Astrocyte of the hippocampus (primary cell): ENCODE measurements at regions not wholly inside any gene's neighbourhood (a gene's known extent, or its start where the extent isn't known, plus 50 kb on each side); places are given as distances from the start of the nearest gene placed in this dataset.
A peak's percentile ranks its signal among the peaks of the same experiment; 100 is the strongest.
"Not testable (repeated sequence)": the region's sequence is repeated elsewhere in the genome, so short reads cannot be mapped to it uniquely, and the experiment has no call there.

Experiments
- DNase-seq: peaks from one replicate; pipeline ENCODE4 v3.0.0; 2011; ENCODE audit warnings: low read depth, low spot score

DNA sequence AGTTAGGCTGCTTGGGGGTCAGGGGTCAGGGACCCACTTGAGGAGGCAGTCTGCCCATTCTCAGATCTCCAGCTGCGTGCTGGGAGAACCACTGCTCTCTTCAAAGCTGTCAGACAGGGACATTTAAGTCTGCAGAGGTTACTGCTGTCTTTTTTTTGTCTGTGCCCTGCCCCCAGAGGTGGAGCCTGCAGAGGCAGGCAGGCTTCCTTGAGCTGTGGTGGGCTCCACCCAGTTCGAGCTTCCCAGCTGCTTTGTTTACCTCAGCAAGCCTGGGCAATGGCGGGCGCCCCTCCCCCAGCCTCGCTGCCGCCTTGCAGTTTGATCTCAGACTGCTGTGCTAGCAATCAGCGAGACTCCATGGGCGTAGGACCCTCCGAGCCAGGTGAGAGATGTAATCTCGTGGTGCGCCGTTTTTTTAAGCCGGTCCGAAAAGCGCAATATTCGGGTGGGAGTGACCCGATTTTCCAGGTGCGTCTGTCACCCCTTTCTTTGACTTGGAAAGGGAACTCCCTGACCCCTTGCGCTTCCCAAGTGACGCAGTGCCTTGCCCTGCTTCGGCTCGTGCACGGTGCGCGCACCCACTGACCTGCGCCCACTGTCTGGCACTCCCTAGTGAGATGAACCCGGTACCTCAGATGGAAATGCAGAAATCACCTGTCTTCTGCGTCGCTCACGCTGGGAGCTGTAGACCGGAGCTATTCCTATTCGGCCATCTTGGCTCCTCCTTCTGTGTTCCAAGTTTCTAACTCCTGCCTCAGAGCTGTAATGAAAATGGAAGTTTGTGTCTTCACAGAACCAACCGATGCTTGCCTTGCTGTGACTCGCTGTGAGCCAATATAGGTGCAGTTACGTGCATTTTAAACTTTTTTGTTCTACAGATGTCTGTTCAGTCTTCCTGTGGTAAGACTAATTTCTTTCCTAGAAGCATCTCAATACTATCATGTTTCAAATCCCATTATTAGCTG lies 156.8 kb upstream of the RPS23 start:
- DNase-seq: not testable (repeated sequence)

DNA sequence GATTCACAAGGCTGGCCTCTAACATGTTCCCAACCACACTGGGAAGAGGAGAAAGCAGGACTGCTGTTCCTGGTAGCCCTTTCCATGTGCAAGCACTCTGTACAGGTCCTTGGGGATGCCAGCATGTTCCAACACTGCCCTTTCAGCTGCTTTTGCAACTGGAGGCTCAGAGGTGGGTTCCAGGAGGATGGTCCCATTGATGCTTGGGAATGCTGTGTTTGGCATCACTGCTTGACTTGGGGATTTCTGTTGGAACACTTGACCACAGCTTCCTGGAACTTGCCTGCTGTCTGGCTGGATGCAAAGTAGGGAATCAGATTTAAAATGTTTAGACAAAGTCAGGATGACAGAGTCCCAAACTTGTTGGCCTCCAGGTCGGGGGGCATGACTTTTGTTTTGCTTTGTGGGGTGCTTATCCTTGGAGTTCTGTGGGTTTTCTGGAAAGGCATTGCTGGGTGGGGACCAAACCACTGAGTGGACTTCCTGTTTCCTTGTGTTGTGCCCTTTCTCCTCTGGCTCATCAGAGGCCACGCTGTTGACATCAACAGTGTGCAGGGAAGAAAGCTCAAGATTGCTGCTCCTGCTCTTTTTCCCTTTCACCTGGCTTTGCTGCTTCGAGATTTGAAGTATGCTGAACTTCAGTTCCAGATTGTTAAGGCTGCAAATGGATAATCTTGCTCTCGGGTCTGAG lies 148.5 kb upstream of the RPS23 start:
- DNase-seq: no peak

DNA sequence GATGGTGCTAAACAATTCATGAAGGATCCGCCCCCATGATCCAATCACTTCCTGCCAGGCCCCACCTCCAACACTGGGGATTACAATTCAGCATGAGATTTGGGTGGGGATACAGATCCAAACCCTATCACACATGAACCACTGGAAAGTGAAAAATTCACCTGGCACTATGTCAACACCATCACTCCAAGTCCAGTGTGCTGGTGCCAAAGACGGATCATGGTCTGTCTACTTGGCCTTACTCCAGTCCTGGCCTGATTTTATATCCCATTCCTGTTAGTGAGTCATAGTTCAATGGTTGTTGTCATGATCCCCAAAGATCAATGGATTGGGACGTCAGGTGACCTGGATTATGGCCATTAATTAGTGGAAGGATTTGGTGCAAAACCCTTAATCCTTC lies 147.4 kb upstream of the RPS23 start:
- DNase-seq: peak; percentile 38

DNA sequence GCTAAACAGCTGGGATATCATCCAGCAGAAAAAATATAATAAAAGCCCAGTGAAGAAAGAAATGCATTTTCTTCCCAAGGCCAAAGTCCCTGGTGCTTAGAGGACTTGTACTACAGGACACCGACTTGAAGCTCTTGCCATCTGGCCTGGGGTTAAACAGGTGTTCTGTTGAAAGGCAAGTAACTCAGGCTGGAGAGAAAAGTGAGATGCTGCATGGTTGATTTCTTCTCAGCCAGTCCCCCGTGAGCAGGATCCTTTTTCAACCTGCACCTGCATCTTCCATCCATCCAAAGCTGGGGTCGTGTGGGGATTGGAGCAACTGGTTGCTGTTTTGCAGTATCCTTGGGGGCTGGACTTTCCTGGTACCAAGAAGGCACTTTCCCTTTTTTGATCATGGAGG lies 146.1 kb upstream of the RPS23 start:
- no peak for DNase-seq

DNA sequence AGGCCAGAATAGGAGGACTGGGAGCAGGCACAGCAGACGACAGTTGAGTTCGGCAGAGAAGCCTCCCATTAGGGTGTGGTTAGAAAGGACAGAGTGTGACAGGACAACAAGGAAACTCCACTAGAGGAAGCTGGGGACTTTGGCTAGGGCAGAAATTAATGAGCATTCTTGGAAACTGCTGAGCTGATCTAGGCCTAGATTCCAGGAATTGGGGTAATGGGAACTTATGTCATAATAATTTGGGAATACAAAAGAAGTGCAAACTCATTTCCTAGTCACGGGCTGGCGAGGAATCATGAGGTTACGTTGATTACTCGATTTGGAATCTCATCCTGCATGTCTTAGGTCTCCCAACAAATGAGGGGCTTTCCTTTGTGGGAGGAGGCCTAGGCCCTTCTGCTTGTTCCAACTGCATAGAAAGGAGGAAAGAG lies 144.6 kb upstream of the RPS23 start:
- peak; percentile 51 for DNase-seq

DNA sequence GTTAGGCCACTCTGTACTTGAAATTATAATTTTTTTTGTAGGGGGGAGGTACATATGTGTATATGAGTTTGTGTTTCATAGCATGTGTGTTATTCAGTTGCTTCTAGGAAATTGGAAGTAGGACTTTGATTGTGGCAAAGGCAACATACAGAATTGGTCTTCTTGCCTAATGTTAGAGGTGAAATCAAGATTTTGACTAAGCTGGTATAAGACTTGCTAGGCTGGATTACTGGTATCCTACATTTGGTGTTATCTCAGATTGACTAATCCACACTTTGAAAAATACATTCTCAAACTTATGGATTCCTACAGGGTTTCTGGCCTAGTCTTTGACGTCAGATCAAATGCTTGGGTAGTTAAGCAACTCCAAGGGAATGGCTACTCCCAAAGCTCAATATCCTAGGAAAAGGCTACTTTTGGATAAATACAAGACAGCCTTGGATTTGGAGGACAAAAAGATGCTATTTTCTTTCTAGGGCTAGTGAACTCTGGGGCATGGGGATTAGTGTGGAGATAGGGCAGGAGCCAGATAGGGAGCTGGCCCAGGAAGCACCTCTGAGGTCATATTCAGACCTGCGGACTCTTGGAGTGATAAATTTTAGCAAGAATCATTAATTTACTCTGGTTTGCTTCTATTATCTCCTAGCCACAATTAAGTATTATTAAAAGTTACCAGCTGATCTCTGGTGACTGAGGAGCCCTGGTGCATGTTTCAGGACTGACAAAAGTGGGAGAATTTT lies 144.0 kb upstream of the RPS23 start:
- no peak for DNase-seq

DNA sequence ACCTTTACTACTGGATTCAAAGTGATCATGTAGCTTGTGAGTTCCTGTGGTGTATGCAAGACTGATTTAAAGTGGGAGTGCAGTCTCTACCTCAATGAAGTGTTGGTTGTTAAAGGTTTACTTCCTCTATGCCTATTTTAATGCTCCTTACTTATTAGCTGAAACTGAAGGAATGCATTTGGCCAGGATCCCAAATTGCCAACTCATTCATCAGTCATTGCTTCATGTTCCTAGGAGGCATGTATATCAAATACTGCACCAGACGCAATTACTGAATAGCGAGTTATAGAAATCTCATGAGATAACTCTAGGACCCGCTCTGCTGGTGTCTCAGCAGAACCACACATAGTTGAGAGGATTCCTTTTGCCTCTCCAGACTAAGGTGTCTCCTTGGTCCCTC lies 143.0 kb upstream of the RPS23 start:
- DNase-seq: peak; percentile 88

DNA sequence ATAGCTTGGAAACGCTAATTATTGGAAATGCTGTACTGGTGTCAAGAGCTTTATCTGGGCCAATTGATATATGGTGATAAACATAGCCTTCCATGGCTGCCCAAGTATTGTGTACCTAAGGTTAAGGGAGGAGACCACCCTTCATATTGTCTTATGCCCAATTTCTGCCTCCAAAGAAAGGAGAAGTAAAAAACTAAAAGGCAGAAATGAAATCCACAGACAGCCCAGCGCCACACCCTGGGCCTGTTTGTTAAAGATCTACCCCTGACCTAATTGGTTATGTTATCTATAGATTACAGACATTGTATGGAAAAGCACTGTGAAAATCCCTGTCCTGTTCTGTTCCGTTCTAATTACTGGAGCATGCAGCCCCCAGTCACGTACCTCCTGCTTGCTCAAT lies 142.4 kb upstream of the RPS23 start:
- not testable (repeated sequence) for DNase-seq

DNA sequence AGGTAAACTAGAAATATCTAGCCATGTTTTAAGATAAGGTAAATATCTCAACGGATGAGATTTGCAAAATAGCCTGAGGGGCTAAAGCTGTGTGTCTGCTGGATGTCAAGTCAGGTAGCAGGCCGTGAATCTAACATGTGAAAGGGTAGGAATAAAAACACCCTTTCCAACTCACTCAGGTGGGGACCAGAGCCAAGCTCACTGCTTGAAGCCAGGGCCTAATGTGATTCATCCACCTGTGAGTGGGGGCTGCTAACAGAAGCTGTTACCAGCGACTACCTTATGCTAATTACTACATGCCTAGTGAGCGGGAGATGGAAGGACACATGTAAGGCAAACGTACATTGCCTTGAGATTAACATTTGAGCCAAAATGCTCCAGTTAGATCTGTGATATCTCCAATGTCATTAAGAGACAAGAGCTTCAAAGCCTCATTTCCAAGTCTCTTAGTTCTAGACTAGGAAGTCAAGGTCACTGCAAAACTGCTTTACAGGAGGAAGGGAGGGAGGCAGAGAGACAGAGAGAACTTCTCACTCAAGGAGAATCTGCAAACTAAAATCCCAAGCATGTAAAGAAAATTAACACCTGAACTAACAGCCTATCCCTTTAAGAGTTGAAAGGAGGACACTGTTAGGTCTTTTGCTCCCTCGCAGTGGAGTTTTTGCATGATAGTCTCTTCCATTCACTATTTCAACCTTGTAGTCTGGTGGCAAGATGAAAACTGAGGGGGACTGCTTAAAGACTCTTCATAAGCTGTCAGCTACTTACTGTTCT lies 141.6 kb upstream of the RPS23 start:
- no peak for DNase-seq

DNA sequence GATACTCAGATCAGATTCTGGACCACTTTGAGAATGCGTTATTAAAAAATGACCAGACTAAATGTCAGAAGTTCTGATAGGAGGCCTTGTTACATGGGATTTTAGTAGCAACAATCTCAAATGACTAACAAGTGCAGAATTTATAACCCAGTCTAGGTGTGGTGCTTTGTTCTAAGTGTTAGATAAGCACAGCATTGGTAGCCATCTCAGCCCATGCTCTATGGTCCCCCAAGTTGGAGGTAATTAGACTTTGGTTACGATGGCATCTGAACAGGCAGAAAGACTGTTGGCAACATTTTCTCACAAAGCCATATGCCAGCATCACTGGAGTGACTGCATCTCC lies 140.4 kb upstream of the RPS23 start:
- DNase-seq: no peak

DNA sequence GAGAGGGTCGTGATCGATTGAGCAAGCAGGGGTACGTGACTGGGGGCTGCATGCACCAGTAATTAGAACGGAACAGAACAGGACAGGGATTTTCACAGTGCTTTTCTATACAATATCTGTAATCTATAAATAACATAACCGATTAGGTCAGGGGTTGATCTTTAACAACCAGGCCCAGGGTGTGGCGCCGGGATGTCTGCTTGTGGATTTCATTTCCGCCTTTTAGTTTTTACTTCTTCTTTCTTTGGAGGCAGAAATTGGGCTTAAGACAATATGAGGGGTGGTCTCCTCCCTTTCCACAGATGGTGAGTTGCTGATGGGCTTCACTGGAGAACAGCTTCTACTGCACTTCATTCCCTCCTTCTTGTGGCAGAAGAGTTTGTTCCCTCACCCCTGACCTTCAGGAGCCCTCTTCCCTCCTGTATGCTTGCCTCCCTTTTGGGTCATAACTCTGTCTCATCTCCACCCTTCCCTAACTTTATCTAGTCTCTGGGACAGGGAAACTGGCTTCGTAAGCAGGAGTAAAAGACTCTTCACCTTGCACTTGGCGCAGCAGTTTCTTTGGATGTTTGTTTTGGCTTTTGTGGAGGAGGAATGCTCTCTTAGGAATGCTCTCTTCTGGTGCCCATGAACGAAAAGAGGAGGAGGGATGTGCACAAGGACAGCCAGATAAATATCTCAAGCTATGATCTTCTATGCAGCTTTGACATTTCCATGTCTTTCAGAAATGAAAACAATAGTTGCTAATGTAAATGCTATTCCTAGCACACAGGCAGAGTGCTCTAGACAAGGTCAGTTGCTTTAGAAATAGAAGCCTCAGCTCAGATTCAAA lies 139.8 kb upstream of the RPS23 start:
- DNase-seq: peak; percentile 38

DNA sequence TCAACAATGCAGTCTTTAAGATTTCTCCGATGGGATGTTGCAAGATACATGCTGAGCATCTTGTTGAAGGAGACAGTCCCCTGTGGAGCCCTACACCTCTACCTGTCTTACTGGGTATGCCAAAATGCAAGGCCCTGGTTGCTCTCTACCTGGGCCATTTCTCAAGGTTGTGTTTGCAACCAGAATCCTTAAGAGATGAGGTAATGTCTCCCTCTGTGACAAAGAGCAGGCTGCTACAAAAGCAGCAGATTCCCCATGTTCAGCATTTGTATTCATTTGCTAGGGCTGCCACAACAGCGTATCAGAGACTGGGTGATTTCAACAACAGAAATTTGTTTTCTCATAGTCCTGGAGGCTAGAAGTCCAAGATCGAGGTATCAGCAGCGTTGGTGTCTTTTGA lies 138.4 kb upstream of the RPS23 start:
- DNase-seq: peak; percentile 36

DNA sequence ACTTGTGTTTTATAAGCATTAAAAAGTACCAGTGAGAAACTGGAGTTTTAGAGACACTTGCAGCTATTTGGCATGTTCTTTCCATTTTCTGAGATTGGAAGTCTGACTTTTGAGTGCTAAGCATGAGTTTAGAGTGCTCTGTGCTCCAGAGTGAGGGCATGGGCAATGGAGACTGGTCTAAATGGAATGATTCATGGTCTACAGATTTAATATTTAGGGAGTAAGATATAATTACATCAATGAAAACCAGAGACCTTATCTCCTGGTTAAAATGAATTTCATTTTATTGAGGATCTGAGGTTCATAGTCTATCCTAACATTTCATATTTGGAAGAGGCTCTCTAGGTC lies 135.9 kb upstream of the RPS23 start:
- no peak for DNase-seq

DNA sequence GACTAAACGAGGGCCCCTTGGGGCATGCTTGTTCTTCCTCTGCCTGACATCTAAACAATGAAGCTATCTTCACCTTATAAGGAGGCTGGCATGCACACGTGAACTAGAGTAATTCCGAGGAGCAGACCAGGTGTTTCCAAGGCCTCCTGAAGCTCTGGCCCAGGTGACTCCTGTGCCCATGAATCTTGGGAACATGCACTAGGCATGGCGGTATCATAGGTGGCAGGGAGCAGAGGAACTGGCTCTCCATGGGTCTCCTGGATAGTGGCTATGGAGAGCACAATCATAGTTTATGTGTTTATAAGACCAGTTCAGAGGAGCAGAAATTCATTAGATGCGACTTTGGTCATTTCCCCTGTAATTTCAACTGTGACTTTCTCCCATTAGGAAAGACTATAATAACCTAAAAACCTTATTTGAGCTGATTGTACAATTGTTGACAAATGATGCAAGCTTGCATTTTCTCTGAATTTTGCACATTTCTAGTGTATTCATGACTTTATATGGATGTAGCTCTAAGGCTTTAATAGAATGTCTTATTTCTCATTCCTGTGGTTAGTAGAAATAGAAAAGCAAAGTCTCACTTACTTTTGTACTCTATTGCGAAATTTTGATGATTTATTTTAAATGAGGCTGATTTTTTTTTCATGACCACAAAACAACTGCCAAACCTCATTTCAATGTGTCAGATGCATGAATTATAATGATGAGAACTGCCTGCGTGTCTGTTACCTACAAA lies 135.3 kb upstream of the RPS23 start:
- peak; percentile 89 for DNase-seq

DNA sequence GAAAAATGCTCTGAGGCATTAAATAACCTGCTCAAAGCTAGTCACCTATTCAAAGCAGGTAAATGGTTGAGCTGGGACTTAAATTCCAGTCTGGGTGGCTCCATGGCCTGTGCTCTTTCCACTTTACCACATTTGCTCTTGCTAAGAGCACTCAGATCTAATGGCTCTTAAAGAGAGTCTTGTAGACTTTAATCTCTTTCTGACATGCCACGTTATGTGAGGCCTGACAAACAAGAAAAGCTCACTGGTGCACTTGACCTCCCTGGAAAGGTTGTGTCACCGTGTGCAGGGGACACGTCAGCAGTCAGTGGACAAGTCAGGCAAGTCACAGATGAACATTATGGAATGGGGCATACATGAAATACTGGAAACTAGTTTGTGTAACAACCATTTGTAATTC lies 129.9 kb upstream of the RPS23 start:
- no peak for DNase-seq

DNA sequence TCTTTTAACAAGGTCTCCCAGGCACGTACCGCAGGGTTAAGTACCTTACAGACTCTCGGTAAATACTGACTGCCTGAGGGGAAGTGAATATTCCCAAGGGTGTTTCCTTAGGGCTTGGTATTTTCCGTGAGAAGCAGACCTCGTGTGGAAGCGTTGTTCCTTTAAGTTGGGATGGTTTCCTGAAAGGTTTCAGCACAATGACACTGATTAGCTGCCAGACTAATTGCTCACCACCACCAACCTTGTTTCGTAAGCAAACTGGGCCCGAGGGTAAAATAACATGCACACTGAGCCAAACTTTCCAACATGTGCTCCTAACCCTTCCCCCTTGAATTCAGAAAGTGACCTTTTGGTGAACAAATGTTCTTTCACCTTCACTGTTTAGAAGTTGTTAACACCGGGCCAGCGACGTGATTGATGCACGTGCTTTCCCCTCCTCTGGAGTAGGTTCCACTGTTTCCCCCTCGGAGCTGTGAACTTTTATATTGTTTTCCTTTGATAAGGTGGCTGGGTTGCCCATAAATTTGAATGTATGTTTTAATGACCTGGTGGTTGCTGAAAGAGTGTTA lies 128.1 kb upstream of the RPS23 start:
- peak; percentile 92 for DNase-seq

DNA sequence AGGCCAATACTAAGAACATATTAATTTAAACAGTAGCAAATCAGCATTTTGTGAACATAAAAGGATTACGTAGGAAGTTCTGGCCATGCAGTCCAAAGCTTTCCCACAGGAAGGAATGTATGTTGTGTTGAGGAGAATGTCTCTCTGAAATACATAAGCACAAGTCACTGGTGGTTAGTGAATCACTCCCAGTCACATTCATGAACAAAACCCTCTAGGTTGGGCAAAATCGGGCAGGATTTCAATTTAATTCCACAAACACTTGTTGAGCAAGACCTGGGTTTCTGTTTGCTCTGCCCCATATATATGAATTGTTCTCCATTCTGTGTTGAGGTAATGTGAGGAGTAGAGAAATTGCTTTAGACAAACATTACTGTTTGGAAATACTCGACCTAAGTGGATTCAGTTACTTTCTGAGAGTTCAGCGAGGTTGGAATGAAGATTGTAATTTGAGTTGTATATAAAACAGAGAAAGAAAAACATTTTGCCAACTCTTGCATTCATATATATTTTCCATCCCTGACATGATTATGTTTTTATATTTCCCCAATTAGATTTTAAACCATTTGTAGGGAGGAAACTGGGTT lies 127.6 kb upstream of the RPS23 start:
- DNase-seq: peak; percentile 97

DNA sequence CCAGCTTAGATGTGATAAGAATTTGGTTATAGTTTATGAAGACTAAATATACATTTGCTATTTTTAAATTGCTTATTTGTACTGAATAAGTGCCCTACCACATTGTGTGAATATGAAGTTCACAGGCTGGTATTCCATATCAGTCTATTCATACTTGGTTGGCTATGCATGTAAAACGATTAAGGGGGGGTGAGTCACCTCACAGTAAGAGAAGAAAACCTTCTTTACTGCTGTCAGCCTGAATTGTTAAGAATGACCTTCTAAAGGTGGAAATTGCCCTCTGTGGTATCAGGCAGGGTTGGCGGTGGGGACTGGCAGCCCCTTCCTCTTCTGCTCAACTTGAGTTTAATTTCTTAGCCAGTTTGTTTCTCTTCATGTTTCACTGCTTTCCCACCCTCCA lies 127.0 kb upstream of the RPS23 start:
- peak; percentile 82 for DNase-seq

DNA sequence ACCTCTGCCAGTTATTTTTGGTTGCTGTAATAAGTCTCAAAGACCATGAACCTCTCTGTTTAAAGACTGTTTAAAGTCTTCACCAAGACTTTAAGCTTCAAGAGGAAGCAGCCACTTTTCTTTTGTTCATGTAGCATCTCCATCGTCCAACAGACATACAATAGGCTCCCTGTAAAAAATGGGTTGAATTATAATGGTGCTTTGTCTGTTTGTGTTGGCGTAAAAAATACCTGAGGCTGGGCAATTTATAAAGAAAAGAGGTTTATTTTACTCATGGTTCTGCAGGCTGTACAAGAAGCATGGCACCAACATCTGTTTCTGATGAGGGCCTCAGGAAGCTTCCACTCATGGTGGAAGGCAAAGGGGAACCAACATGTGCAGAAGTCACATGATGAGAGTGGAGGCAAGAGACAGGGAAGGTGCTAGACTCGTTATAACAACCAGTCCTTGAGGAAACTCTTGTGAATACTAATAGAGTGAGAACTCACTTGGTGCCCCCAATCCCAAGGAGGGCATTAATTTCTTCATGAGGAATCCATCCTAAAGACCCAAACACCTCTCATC lies 126.3 kb upstream of the RPS23 start:
- DNase-seq: no peak
